ENCODE measurements at regions not wholly inside any gene's neighbourhood (a gene's known extent, or its start where the extent isn't known, plus 50 kb on each side); places are given as distances from the start of the nearest gene placed in this dataset.

GRCh38 chr5:3736926-3737325 lies 141.3 kb downstream of the IRX1 start:
- DNase-seq: no peak

GRCh38 chr5:3738919-3739318 lies 143.3 kb downstream of the IRX1 start:
- no peak for DNase-seq

GRCh38 chr5:3740546-3741373 lies 145.1 kb downstream of the IRX1 start:
- no peak for DNase-seq

- DNase-seq: no peak
Measured at GRCh38 chr5:3741374-3741770, 145.7 kb downstream of the IRX1 start.

GRCh38 chr5:3742750-3743149 lies 147.1 kb downstream of the IRX1 start:
- DNase-seq: no peak

- DNase-seq: no peak
Measured at GRCh38 chr5:3751846-3752245, 156.2 kb downstream of the IRX1 start.

GRCh38 chr5:3778000-3778550 lies 182.4 kb downstream of the IRX1 start:
- DNase-seq: no peak

- no peak for DNase-seq
Measured at GRCh38 chr5:3778945-3779344, 183.3 kb downstream of the IRX1 start.

GRCh38 chr5:3780278-3780677 lies 184.6 kb downstream of the IRX1 start:
- no peak for DNase-seq

- no peak for DNase-seq
Measured at GRCh38 chr5:3780907-3781306, 185.3 kb downstream of the IRX1 start.

- DNase-seq: no peak
Measured at GRCh38 chr5:3784854-3785253, 189.2 kb downstream of the IRX1 start.

GRCh38 chr5:3786165-3786564 lies 190.5 kb downstream of the IRX1 start:
- DNase-seq: no peak

GRCh38 chr5:3786891-3787430 lies 191.3 kb downstream of the IRX1 start:
- DNase-seq: no peak

GRCh38 chr5:3787604-3788003 lies 192.0 kb downstream of the IRX1 start:
- no peak for DNase-seq

GRCh38 chr5:3789519-3790193 lies 194.0 kb downstream of the IRX1 start:
- no peak for DNase-seq

- DNase-seq: no peak
Measured at GRCh38 chr5:3793162-3793561, 197.5 kb downstream of the IRX1 start.

GRCh38 chr5:3794611-3795010 lies 199.0 kb downstream of the IRX1 start:
- no peak for DNase-seq

GRCh38 chr5:3796736-3797135 lies 201.1 kb downstream of the IRX1 start:
- no peak for DNase-seq

- no peak for DNase-seq
Measured at GRCh38 chr5:3801967-3802366, 206.3 kb downstream of the IRX1 start.

- no peak for DNase-seq
Measured at GRCh38 chr5:3809455-3809854, 213.8 kb downstream of the IRX1 start.

GRCh38 chr5:3811116-3811515 lies 215.5 kb downstream of the IRX1 start:
- no peak for DNase-seq

GRCh38 chr5:3818624-3819023 lies 223.0 kb downstream of the IRX1 start:
- no peak for DNase-seq

- no peak for DNase-seq
Measured at GRCh38 chr5:3825531-3826451, 230.2 kb downstream of the IRX1 start.
